ENCODE measurements at regions not wholly inside any gene's neighbourhood (a gene's known extent, or its start where the extent isn't known, plus 50 kb on each side); places are given as distances from the start of the nearest gene placed in this dataset.

GRCh38 chr6:163956571-163957407 is 542.3 kb downstream of the QKI start:
- TF ChIP-seq FOXM1 (IDR thresholded peaks at IDR 0.05; ENCODE audit: borderline replicate concordance) (no peak), FOXK2 (IDR thresholded peaks at IDR 0.05) (no peak)

Data from HEK293T (cell line).